Osteocyte (in vitro differentiated cells): ENCODE measurements at regions not wholly inside any gene's neighbourhood (a gene's known extent, or its start where the extent isn't known, plus 50 kb on each side); places are given as distances from the start of the nearest gene placed in this dataset.

Experiments
- DNase-seq: peaks from one replicate; pipeline ENCODE4 v3.0.0; 2021; ENCODE audit warnings: mixed read lengths; ENCODE audit not compliant: unreplicated experiment; ENCODE audit errors: extremely low spot score
- H3K27ac Mint-ChIP-seq: one replicate; pipeline ENCODE4 v1.8.0; 2021; ENCODE audit warnings: mild to moderate bottlenecking, mixed read lengths; ENCODE audit not compliant: unreplicated experiment
- H3K27me3 Mint-ChIP-seq: one replicate; pipeline ENCODE4 v1.8.0; 2021; ENCODE audit warnings: mixed read lengths; ENCODE audit not compliant: unreplicated experiment
- H3K36me3 Mint-ChIP-seq: one replicate; pipeline ENCODE4 v1.8.0; 2021; ENCODE audit warnings: mixed read lengths; ENCODE audit not compliant: unreplicated experiment
- H3K4me1 Mint-ChIP-seq: one replicate; pipeline ENCODE4 v1.8.0; 2021; ENCODE audit warnings: mixed read lengths; ENCODE audit not compliant: unreplicated experiment
- H3K4me3 Mint-ChIP-seq: one replicate; pipeline ENCODE4 v1.8.0; 2021; ENCODE audit warnings: mild to moderate bottlenecking, moderate library complexity, mixed read lengths; ENCODE audit not compliant: unreplicated experiment
- H3K9me3 Mint-ChIP-seq: one replicate; pipeline ENCODE4 v1.8.0; 2021; ENCODE audit warnings: mixed read lengths; ENCODE audit not compliant: unreplicated experiment
- CTCF ChIP-seq: fragments of 200-600 bp; sonication (generic); IDR thresholded peaks from 2 replicates; pipeline ENCODE4 v1.5.0; 2021; ENCODE audit warnings: antibody characterized with exemption, mild to moderate bottlenecking, moderate library complexity

GRCh38 chr7:27405780-27406179 lies 163.2 kb downstream of the EVX1 start:
- H3K36me3 Mint-ChIP-seq: no peaks in the 10 kb centered on the region
- H3K4me1 Mint-ChIP-seq: no peaks in the 10 kb centered on the region
- H3K4me3 Mint-ChIP-seq: no peak overlapping the region
- TF ChIP-seq CTCF: no peak
- H3K9me3 Mint-ChIP-seq: no peaks in the 10 kb centered on the region
- no peak overlapping the region for H3K27ac Mint-ChIP-seq
- DNase-seq: peak; percentile 36
- peaks cover 23% of the 10 kb centered on the region for H3K27me3 Mint-ChIP-seq

GRCh38 chr7:27409311-27409710 lies 166.7 kb downstream of the EVX1 start:
- DNase-seq: no peak
- Mint-ChIP-seq H3K9me3 (no peaks in the 10 kb centered on the region), H3K4me1 (no peaks in the 10 kb centered on the region), H3K4me3 (no peak overlapping the region), H3K27ac (no peak overlapping the region), H3K27me3 (peaks cover 29% of the 10 kb centered on the region), H3K36me3 (no peaks in the 10 kb centered on the region)
- no peak for TF ChIP-seq CTCF

- TF ChIP-seq CTCF: no peak
- Mint-ChIP-seq H3K27ac (no peak overlapping the region), H3K36me3 (no peaks in the 10 kb centered on the region), H3K27me3 (peaks cover 26% of the 10 kb centered on the region), H3K4me1 (no peaks in the 10 kb centered on the region), H3K9me3 (no peaks in the 10 kb centered on the region), H3K4me3 (no peak overlapping the region)
- DNase-seq: no peak
Measured at GRCh38 chr7:27409776-27410175, 167.2 kb downstream of the EVX1 start.

- Mint-ChIP-seq H3K4me3 (no peak overlapping the region), H3K9me3 (no peaks in the 10 kb centered on the region), H3K27ac (no peak overlapping the region), H3K27me3 (peaks cover 23% of the 10 kb centered on the region), H3K36me3 (no peaks in the 10 kb centered on the region), H3K4me1 (no peaks in the 10 kb centered on the region)
- no peak for TF ChIP-seq CTCF
- no peak for DNase-seq
Measured at GRCh38 chr7:27410812-27411544, 168.4 kb downstream of the EVX1 start.

GRCh38 chr7:27412164-27412563 lies 169.6 kb downstream of the EVX1 start:
- no peak for DNase-seq
- H3K4me3 Mint-ChIP-seq: no peak overlapping the region
- H3K9me3 Mint-ChIP-seq: no peaks in the 10 kb centered on the region
- no peak for TF ChIP-seq CTCF
- H3K4me1 Mint-ChIP-seq: no peaks in the 10 kb centered on the region
- peaks cover 19% of the 10 kb centered on the region for H3K27me3 Mint-ChIP-seq
- H3K27ac Mint-ChIP-seq: no peak overlapping the region
- no peaks in the 10 kb centered on the region for H3K36me3 Mint-ChIP-seq
